ENCODE measurements at regions not wholly inside any gene's neighbourhood (a gene's known extent, or its start where the extent isn't known, plus 50 kb on each side); places are given as distances from the start of the nearest gene placed in this dataset.

DNA sequence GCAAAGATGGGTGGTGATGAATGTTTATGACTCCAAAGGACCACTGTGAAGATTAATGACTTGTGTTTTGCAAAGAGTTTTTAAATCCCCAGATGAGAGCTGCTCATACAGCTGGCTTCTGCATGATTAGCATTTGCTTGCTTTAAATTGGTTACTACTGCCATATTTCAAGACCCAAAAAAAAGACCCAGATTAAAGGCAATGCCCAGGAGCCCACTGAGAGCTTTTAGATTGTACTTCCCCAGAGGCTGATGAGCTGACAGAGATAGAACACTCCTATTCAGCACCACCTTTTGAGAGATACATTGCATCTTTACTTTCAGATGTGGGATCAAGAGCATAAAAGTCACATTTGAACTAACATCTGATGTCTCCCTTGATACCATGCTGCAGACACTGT is 142.0 kb downstream of the HNRNPD start:
- Histone ChIP-seq H3K27ac (ENCODE audit: low read length) (no peak overlapping the region), H3K36me3 (ENCODE audit: insufficient read depth, low read length) (no peaks in the 10 kb centered on the region), H3K4me2 (ENCODE audit: low read length) (no peak overlapping the region), H4K20me1 (ENCODE audit: insufficient read depth) (no peaks in the 10 kb centered on the region), H3K27me3 (ENCODE audit: insufficient read depth, low read depth, low read length) (no peaks in the 10 kb centered on the region), H3K9me3 (ENCODE audit: low read length) (no peaks in the 10 kb centered on the region), H3K9me2 (ENCODE audit: insufficient read depth, low read length) (no peaks in the 10 kb centered on the region), H3K9ac (ENCODE audit: low read length) (no peak overlapping the region), H2AFZ (ENCODE audit: low read depth, low read length) (no peak overlapping the region), H3F3A (ENCODE audit: insufficient read depth, low read length, poor library complexity, severe bottlenecking) (no peaks in the 10 kb centered on the region), H3K79me2 (replicated peaks; ENCODE audit: insufficient read depth, low read length) (no peaks in the 10 kb centered on the region), H3K4me3 (ENCODE audit: low read length) (no peak overlapping the region)
- no peak for TF ChIP-seq EP300 (conservative IDR thresholded peaks at IDR 0.05; ENCODE audit: poor library complexity, severe bottlenecking)
- no peak for TF ChIP-seq POLR2AphosphoS5 (IDR thresholded peaks at IDR 0.05)
- no peak for TF ChIP-seq SMC3 (conservative IDR thresholded peaks at IDR 0.05; ENCODE audit: poor library complexity)
- no peak for TF ChIP-seq RAD21 (conservative IDR thresholded peaks at IDR 0.05)
- TF ChIP-seq, protein P1, sequence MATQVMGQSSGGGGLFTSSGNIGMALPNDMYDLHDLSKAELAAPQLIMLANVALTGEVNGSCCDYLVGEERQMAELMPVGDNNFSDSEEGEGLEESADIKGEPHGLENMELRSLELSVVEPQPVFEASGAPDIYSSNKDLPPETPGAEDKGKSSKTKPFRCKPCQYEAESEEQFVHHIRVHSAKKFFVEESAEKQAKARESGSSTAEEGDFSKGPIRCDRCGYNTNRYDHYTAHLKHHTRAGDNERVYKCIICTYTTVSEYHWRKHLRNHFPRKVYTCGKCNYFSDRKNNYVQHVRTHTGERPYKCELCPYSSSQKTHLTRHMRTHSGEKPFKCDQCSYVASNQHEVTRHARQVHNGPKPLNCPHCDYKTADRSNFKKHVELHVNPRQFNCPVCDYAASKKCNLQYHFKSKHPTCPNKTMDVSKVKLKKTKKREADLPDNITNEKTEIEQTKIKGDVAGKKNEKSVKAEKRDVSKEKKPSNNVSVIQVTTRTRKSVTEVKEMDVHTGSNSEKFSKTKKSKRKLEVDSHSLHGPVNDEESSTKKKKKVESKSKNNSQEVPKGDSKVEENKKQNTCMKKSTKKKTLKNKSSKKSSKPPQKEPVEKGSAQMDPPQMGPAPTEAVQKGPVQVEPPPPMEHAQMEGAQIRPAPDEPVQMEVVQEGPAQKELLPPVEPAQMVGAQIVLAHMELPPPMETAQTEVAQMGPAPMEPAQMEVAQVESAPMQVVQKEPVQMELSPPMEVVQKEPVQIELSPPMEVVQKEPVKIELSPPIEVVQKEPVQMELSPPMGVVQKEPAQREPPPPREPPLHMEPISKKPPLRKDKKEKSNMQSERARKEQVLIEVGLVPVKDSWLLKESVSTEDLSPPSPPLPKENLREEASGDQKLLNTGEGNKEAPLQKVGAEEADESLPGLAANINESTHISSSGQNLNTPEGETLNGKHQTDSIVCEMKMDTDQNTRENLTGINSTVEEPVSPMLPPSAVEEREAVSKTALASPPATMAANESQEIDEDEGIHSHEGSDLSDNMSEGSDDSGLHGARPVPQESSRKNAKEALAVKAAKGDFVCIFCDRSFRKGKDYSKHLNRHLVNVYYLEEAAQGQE (IDR thresholded peaks at IDR 0.05; ENCODE audit: borderline replicate concordance): no peak
- no peak for TF ChIP-seq EZH2 (IDR thresholded peaks at IDR 0.05; ENCODE audit: borderline replicate concordance, insufficient read depth, low read length, poor library complexity, severe bottlenecking)
- TF ChIP-seq, protein P2, sequence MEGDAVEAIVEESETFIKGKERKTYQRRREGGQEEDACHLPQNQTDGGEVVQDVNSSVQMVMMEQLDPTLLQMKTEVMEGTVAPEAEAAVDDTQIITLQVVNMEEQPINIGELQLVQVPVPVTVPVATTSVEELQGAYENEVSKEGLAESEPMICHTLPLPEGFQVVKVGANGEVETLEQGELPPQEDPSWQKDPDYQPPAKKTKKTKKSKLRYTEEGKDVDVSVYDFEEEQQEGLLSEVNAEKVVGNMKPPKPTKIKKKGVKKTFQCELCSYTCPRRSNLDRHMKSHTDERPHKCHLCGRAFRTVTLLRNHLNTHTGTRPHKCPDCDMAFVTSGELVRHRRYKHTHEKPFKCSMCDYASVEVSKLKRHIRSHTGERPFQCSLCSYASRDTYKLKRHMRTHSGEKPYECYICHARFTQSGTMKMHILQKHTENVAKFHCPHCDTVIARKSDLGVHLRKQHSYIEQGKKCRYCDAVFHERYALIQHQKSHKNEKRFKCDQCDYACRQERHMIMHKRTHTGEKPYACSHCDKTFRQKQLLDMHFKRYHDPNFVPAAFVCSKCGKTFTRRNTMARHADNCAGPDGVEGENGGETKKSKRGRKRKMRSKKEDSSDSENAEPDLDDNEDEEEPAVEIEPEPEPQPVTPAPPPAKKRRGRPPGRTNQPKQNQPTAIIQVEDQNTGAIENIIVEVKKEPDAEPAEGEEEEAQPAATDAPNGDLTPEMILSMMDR (IDR thresholded peaks at IDR 0.05; ENCODE audit: poor library complexity, severe bottlenecking): no peak
- no peak for TF ChIP-seq TAF1 (IDR thresholded peaks at IDR 0.05; ENCODE audit: low read depth)
- TF ChIP-seq MXI1 (conservative IDR thresholded peaks at IDR 0.05; ENCODE audit: poor library complexity, severe bottlenecking): no peak

DNA sequence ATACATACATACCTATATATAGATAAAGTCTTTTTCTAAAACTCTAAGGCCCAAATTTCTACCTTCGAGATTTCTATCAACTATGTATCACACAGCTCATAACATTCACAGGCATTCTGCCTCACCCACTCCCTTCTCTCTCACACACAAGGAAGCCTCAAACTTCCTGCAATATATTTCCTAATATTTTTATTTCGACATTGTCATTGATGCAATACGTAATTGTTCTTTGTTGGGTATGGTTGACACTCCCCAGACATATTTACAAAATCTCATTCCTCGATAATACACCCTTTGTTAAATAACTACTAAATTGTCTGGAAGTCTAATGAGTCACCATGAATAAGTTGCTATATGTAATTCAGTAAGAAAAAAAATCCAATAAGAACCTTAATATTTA is 143.5 kb downstream of the HNRNPD start:
- Histone ChIP-seq H3K9me3 (ENCODE audit: low read length) (no peaks in the 10 kb centered on the region), H3K27me3 (ENCODE audit: insufficient read depth, low read depth, low read length) (no peaks in the 10 kb centered on the region), H2AFZ (ENCODE audit: low read depth, low read length) (no peak overlapping the region), H3F3A (ENCODE audit: insufficient read depth, low read length, poor library complexity, severe bottlenecking) (no peaks in the 10 kb centered on the region), H3K4me3 (ENCODE audit: low read length) (no peak overlapping the region), H3K79me2 (replicated peaks; ENCODE audit: insufficient read depth, low read length) (no peaks in the 10 kb centered on the region), H4K20me1 (ENCODE audit: insufficient read depth) (no peaks in the 10 kb centered on the region), H3K36me3 (ENCODE audit: insufficient read depth, low read length) (no peaks in the 10 kb centered on the region), H3K9ac (ENCODE audit: low read length) (no peak overlapping the region), H3K4me2 (ENCODE audit: low read length) (no peak overlapping the region), H3K27ac (ENCODE audit: low read length) (no peak overlapping the region), H3K9me2 (ENCODE audit: insufficient read depth, low read length) (no peaks in the 10 kb centered on the region)
- TF ChIP-seq, protein P2 (IDR thresholded peaks at IDR 0.05; ENCODE audit: poor library complexity, severe bottlenecking): no peak
- no peak for TF ChIP-seq EZH2 (IDR thresholded peaks at IDR 0.05; ENCODE audit: borderline replicate concordance, insufficient read depth, low read length, poor library complexity, severe bottlenecking)
- TF ChIP-seq EP300 (conservative IDR thresholded peaks at IDR 0.05; ENCODE audit: poor library complexity, severe bottlenecking): no peak
- TF ChIP-seq POLR2AphosphoS5 (IDR thresholded peaks at IDR 0.05): no peak
- TF ChIP-seq, protein P1 (IDR thresholded peaks at IDR 0.05; ENCODE audit: borderline replicate concordance): no peak
- TF ChIP-seq RAD21 (conservative IDR thresholded peaks at IDR 0.05): no peak
- TF ChIP-seq TAF1 (IDR thresholded peaks at IDR 0.05; ENCODE audit: low read depth): no peak
- TF ChIP-seq SMC3 (conservative IDR thresholded peaks at IDR 0.05; ENCODE audit: poor library complexity): no peak
- TF ChIP-seq MXI1 (conservative IDR thresholded peaks at IDR 0.05; ENCODE audit: poor library complexity, severe bottlenecking): no peak
